HG03432 (cell line): ENCODE measurements at regions not wholly inside any gene's neighbourhood (a gene's known extent, or its start where the extent isn't known, plus 50 kb on each side); places are given as distances from the start of the nearest gene placed in this dataset.
"Not testable (repeated sequence)": the region's sequence is repeated elsewhere in the genome, so short reads cannot be mapped to it uniquely, and the experiment has no call there.

Experiments
- ATAC-seq: cut with Tn5 transposase; IDR thresholded peaks from one replicate; pipeline ENCODE4 v1.9.1; 2021; ENCODE audit warnings: mild to moderate bottlenecking, moderate library complexity; ENCODE audit not compliant: unreplicated experiment

GRCh38 chr5:87787625-87788256, 375.0 kb upstream of the CCNH start:
- ATAC-seq, result no peak

- ATAC-seq, result no peak
Observed at GRCh38 chr5:87787086-87787485, 374.4 kb upstream of the CCNH start.

- ATAC-seq, result no peak
Observed at GRCh38 chr5:87786471-87786870, 373.7 kb upstream of the CCNH start.

- no peak for ATAC-seq
Observed at GRCh38 chr5:87785554-87786335, 373.0 kb upstream of the CCNH start.

- no peak for ATAC-seq
Observed at GRCh38 chr5:87784879-87785495, 372.3 kb upstream of the CCNH start.

- ATAC-seq, result no peak
Observed at GRCh38 chr5:87784311-87784710, 371.6 kb upstream of the CCNH start.

GRCh38 chr5:87782916-87783315, 370.2 kb upstream of the CCNH start:
- ATAC-seq, result no peak

- no peak for ATAC-seq
Observed at GRCh38 chr5:87781976-87782375, 369.2 kb upstream of the CCNH start.

- peak; percentile 100 for ATAC-seq
Observed at GRCh38 chr5:87780831-87781760, 368.4 kb upstream of the CCNH start.

- ATAC-seq, result no peak
Observed at GRCh38 chr5:87778876-87779275, 366.1 kb upstream of the CCNH start.

- ATAC-seq, result no peak
Observed at GRCh38 chr5:87777877-87778276, 365.1 kb upstream of the CCNH start.

GRCh38 chr5:87776785-87777184, 364.1 kb upstream of the CCNH start:
- ATAC-seq, result no peak

GRCh38 chr5:87776302-87776701, 363.6 kb upstream of the CCNH start:
- ATAC-seq, result not testable (repeated sequence)

GRCh38 chr5:87775228-87775627, 362.5 kb upstream of the CCNH start:
- ATAC-seq, result no peak

- no peak for ATAC-seq
Observed at GRCh38 chr5:87774804-87775203, 362.1 kb upstream of the CCNH start.

- no peak for ATAC-seq
Observed at GRCh38 chr5:87770601-87771121, 357.9 kb upstream of the CCNH start.

GRCh38 chr5:87770016-87770570, 357.4 kb upstream of the CCNH start:
- no peak for ATAC-seq

- no peak for ATAC-seq
Observed at GRCh38 chr5:87769157-87769556, 356.4 kb upstream of the CCNH start.

GRCh38 chr5:87768190-87768589, 355.5 kb upstream of the CCNH start:
- no peak for ATAC-seq

GRCh38 chr5:87765009-87765408, 352.3 kb upstream of the CCNH start:
- no peak for ATAC-seq
